HCT116 (cell line): ENCODE measurements at regions not wholly inside any gene's neighbourhood (a gene's known extent, or its start where the extent isn't known, plus 50 kb on each side); places are given as distances from the start of the nearest gene placed in this dataset.

Experiments used
- ATAC-seq: fragments of 200-7000 bp; cut with Tn5 transposase; 2 replicates; pipeline ENCODE4 v1.9.1; 2020; ENCODE audit warnings: mild to moderate bottlenecking, moderate library complexity
- BruUV-seq: library from RNA; stranded (reverse); fragments of 400-500 nt; replicated peaks from 2 replicates; lab custom pipeline; 2021; lab: Mats Ljungman, UMichigan
- CTCF ChIA-PET: fragments of 300-600 bp; sonication (Branson Sonifier 250); formaldehyde crosslinking; loops from one replicate; lab custom pipeline; 2021; ENCODE audit warnings: antibody characterized with exemption; lab: Charles Lee
- POLR2A ChIA-PET: fragments of 300-600, 350-600 bp; sonication (Branson Sonifier 250); formaldehyde crosslinking; loops from one replicate; lab custom pipeline; 2021; ENCODE audit warnings: antibody characterized with exemption; lab: Charles Lee
- RAD21 ChIA-PET, 2 experiments: fragments of 300-600 bp; sonication (Branson Sonifier 250); formaldehyde crosslinking; loops; one replicate each; lab custom pipeline; 2023; ENCODE audit warnings: low total read pairs in 2 of 2; ENCODE audit not compliant: uncharacterized antibody in 2 of 2, unreplicated experiment in 2 of 2, low non-redundant PET in 1 of 2; lab: Charles Lee
- DNase-seq: peaks from one replicate; pipeline ENCODE4 v3.0.0-alpha.2; 2010; ENCODE audit warnings: low read depth, low spot score
- H2AFZ ChIP-seq: fragments of 200-600 bp; shearing (Covaris generic), sonication (generic); 2 replicates; pipeline ENCODE4 v1.6.1; 2017; ENCODE audit warnings: low read depth, mixed run types, mixed read lengths, antibody characterized with exemption, low read length; ENCODE audit not compliant: poor library complexity, severe bottlenecking
- H3K27ac ChIP-seq: 2 replicates; pipeline ENCODE4 v1.5.1; 2012; ENCODE audit warnings: low read depth, low read length
- H3K27me3 ChIP-seq: fragments of 200-600 bp; sonication (generic); 2 replicates; pipeline ENCODE4 v1.6.1; 2016; ENCODE audit warnings: mixed run types, low read length, mixed read lengths; ENCODE audit not compliant: insufficient read depth
- H3K36me3 ChIP-seq, 2 experiments: fragments of 200-500 bp in 1 of 2; fragments of 200-600 bp in 1 of 2; sonication (Bioruptor generic) in 1 of 2; sonication (generic) in 1 of 2; 2 replicates each; pipeline versions ENCODE4 v1.5.1 to v1.6.1; 2014 to 2016; ENCODE audit warnings: low read length in 2 of 2, inconsistent platforms in 1 of 2, mixed read lengths in 1 of 2, mixed run types in 1 of 2; ENCODE audit not compliant: insufficient read depth in 2 of 2, control insufficient read depth in 1 of 2
- H3K4me1 ChIP-seq, 2 experiments: fragments of 200-600 bp in 1 of 2; sonication (generic) in 1 of 2; 2 replicates each; pipeline versions ENCODE4 v1.5.1 to v1.6.1; 2012 to 2017; ENCODE audit warnings: low read length in 2 of 2, inconsistent platforms in 1 of 2, mild to moderate bottlenecking in 1 of 2, mixed read lengths in 1 of 2, mixed run types in 1 of 2, moderate library complexity in 1 of 2; ENCODE audit not compliant: insufficient read depth in 2 of 2, control insufficient read depth in 1 of 2
- H3K4me2 ChIP-seq: fragments of 200-600 bp; sonication (generic); 2 replicates; pipeline ENCODE4 v1.6.1; 2017; ENCODE audit warnings: mixed run types, low read length, mixed read lengths
- H3K4me3 ChIP-seq, 2 experiments: fragments of 200-600 bp in 1 of 2; sonication (generic) in 1 of 2; replicated peaks in 1 of 2; 2 replicates each; pipeline ENCODE4 v1.5.1; 2011 to 2016; ENCODE audit warnings: low read length in 2 of 2, control low read depth in 1 of 2, low read depth in 1 of 2, mild to moderate bottlenecking in 1 of 2, mixed read lengths in 1 of 2, mixed run types in 1 of 2
- H3K79me2 ChIP-seq: fragments of 200-600 bp; sonication (generic); 2 replicates; pipeline ENCODE4 v1.6.1; 2017; ENCODE audit warnings: mild to moderate bottlenecking, mixed run types, low read length, moderate library complexity, mixed read lengths; ENCODE audit not compliant: insufficient read depth
- H3K9ac ChIP-seq: fragments of 200-600 bp; sonication (generic); 2 replicates; pipeline ENCODE4 v1.6.1; 2016; ENCODE audit warnings: low read length, mixed read lengths
- H3K9me2 ChIP-seq: fragments of 200-600 bp; sonication (generic), shearing (Covaris generic); 2 replicates; pipeline ENCODE4 v1.6.1; 2017; ENCODE audit warnings: mixed run types, mild to moderate bottlenecking, moderate library complexity; ENCODE audit not compliant: insufficient read depth
- H3K9me3 ChIP-seq, 2 experiments: fragments of 200-500 bp in 1 of 2; fragments of 200-600 bp in 1 of 2; sonication (Bioruptor generic) in 1 of 2; sonication (generic) in 1 of 2; 2 replicates each; pipeline ENCODE4 v1.6.1; 2014 to 2017; ENCODE audit warnings: low read length in 2 of 2, mixed read lengths in 2 of 2, inconsistent platforms in 1 of 2, low read depth in 1 of 2, mild to moderate bottlenecking in 1 of 2, mixed run types in 1 of 2, moderate library complexity in 1 of 2; ENCODE audit not compliant: control insufficient read depth in 1 of 2, insufficient read depth in 1 of 2
- H4K20me1 ChIP-seq: fragments of 200-600 bp; sonication (generic), shearing (Covaris generic); 2 replicates; pipeline ENCODE4 v1.6.1; 2017; ENCODE audit warnings: mixed run types, mild to moderate bottlenecking, moderate library complexity; ENCODE audit not compliant: insufficient read depth
- CBX3 ChIP-seq: IDR thresholded peaks from 2 replicates; pipeline ENCODE4 v1.6.1; 2012; ENCODE audit warnings: low read depth
- EZH2 ChIP-seq: fragments of 200-600 bp; sonication (generic); IDR thresholded peaks from 2 replicates; pipeline ENCODE4 v1.6.1; 2017; ENCODE audit warnings: antibody characterized with exemption, mixed run types
- FOSL1 ChIP-seq: IDR thresholded peaks from 2 replicates; pipeline ENCODE4 v1.6.1; 2012; ENCODE audit warnings: low read depth
- POLR2A ChIP-seq: IDR thresholded peaks from 2 replicates; pipeline ENCODE4 v1.7.0; 2011; ENCODE audit warnings: borderline replicate concordance; ENCODE audit not compliant: insufficient read depth, insufficient read length; ENCODE audit errors: extremely low read depth
- SIN3A ChIP-seq: IDR thresholded peaks from 2 replicates; pipeline ENCODE4 v1.6.1; 2012; ENCODE audit warnings: low read depth
- SRF ChIP-seq: IDR thresholded peaks from 2 replicates; pipeline ENCODE4 v1.6.1; 2012; ENCODE audit warnings: low read depth
- TCF7L2 ChIP-seq: IDR thresholded peaks from 2 replicates; pipeline ENCODE4 v1.7.0; 2011; ENCODE audit warnings: borderline replicate concordance, inconsistent platforms; ENCODE audit not compliant: insufficient read depth, insufficient read length; ENCODE audit errors: extremely low read depth
- ZFX ChIP-seq: fragments of 450-650 bp; IDR thresholded peaks from 2 replicates; pipeline ENCODE4 v1.6.1; 2017
- ZNF274 ChIP-seq: fragments of 200-500 bp; sonication (Bioruptor generic); IDR thresholded peaks from 2 replicates; pipeline ENCODE4 v1.6.1; 2014; ENCODE audit warnings: mild to moderate bottlenecking, low read depth, low read length, inconsistent platforms
- intact Hi-C: fragments of 100-400 bp; cut with micrococcal nuclease; formaldehyde crosslinking; loops from 2 replicates; pipeline ENCODE4 v1.10.0; 2022
- TF ChIP-seq, protein P1 (sequence below): IDR thresholded peaks from 2 replicates; pipeline ENCODE4 v1.6.1; 2012
- TF ChIP-seq, protein P2 (sequence below): IDR thresholded peaks from 2 replicates; pipeline ENCODE4 v1.6.1; 2012; ENCODE audit warnings: low read depth
- TF ChIP-seq, protein P3 (sequence below): IDR thresholded peaks from 2 replicates; pipeline ENCODE4 v1.6.1; 2011; ENCODE audit warnings: mild to moderate bottlenecking, low read length, moderate library complexity; ENCODE audit not compliant: insufficient replicate concordance; ENCODE audit errors: extremely low read depth

DNA sequence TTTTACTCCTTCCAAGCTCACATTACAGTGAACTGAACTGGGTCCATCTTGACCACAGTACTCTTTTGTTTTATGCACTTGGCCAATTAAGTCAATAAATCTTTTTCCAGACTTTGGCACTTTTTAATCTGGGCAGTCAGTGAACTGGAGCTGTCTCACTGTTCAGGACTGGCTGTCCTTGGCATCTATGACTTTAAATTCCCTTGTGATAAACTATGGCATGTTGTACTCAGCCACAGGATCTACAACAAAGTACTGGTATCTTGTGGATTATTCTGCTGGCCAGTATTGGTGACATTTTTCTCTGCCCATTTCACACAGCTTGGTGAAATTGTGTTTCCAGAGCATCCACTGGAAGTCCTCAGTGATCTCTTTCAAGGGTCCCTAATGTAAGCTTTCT is 1144.8 kb upstream of the SEMA6A start (continued):
- TF ChIP-seq ZNF274 (no peak), ZFX (no peak), SRF (no peak), FOSL1 (no peak)
- TF ChIP-seq, protein P1, sequence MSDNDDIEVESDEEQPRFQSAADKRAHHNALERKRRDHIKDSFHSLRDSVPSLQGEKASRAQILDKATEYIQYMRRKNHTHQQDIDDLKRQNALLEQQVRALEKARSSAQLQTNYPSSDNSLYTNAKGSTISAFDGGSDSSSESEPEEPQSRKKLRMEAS: no peak
- TF ChIP-seq, protein P2, sequence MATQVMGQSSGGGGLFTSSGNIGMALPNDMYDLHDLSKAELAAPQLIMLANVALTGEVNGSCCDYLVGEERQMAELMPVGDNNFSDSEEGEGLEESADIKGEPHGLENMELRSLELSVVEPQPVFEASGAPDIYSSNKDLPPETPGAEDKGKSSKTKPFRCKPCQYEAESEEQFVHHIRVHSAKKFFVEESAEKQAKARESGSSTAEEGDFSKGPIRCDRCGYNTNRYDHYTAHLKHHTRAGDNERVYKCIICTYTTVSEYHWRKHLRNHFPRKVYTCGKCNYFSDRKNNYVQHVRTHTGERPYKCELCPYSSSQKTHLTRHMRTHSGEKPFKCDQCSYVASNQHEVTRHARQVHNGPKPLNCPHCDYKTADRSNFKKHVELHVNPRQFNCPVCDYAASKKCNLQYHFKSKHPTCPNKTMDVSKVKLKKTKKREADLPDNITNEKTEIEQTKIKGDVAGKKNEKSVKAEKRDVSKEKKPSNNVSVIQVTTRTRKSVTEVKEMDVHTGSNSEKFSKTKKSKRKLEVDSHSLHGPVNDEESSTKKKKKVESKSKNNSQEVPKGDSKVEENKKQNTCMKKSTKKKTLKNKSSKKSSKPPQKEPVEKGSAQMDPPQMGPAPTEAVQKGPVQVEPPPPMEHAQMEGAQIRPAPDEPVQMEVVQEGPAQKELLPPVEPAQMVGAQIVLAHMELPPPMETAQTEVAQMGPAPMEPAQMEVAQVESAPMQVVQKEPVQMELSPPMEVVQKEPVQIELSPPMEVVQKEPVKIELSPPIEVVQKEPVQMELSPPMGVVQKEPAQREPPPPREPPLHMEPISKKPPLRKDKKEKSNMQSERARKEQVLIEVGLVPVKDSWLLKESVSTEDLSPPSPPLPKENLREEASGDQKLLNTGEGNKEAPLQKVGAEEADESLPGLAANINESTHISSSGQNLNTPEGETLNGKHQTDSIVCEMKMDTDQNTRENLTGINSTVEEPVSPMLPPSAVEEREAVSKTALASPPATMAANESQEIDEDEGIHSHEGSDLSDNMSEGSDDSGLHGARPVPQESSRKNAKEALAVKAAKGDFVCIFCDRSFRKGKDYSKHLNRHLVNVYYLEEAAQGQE: no peak
- TF ChIP-seq, protein P3, sequence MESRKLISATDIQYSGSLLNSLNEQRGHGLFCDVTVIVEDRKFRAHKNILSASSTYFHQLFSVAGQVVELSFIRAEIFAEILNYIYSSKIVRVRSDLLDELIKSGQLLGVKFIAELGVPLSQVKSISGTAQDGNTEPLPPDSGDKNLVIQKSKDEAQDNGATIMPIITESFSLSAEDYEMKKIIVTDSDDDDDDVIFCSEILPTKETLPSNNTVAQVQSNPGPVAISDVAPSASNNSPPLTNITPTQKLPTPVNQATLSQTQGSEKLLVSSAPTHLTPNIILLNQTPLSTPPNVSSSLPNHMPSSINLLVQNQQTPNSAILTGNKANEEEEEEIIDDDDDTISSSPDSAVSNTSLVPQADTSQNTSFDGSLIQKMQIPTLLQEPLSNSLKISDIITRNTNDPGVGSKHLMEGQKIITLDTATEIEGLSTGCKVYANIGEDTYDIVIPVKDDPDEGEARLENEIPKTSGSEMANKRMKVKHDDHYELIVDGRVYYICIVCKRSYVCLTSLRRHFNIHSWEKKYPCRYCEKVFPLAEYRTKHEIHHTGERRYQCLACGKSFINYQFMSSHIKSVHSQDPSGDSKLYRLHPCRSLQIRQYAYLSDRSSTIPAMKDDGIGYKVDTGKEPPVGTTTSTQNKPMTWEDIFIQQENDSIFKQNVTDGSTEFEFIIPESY: no peak
- TF ChIP-seq, all 23 proteins: peak for 0

DNA sequence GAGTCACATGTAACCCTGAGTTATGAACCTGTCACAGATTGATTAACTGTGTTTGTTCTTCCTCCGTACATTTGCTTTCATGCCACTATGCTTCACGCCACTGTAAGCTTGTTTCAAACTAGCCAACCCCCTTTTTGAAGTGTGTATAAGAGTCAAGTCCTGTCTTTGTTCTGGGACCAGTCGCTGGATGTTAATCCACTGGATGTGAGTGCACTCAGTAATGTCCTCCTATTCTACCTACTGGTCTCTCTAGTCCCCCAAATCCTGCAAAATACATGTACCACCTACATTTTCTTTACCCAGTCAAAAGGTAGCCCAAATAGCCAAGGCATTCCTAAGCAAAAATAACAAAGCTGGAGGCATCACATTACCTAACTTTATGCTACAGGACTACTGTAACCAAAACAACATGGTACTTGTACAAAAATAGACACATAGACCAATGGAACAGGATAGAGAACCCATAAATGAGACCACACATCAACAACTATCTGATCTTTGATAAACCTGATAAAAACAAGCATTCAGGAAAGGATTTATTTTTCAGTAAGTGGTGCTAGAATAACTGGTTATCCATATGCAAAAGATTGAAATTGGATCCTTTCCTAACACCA is 1139.1 kb upstream of the SEMA6A start:
- ChIA-PET CTCF (no interaction called here), POLR2A (no interaction called here), RAD21 (no interaction called here)
- no TSS peak for BruUV-seq
- Histone ChIP-seq H3K4me1 (no peaks in the 10 kb centered on the region), H3K4me2 (no peak overlapping the region), H4K20me1 (no peaks in the 10 kb centered on the region), H3K36me3 (no peaks in the 10 kb centered on the region), H3K9ac (no peak overlapping the region), H3K9me3 (peaks cover 0 to 20% of the 10 kb centered on the region in 2 experiments; a peak in 2 of 4 replicates), H3K9me2 (no peaks in the 10 kb centered on the region), H3K27ac (no peak overlapping the region), H2AFZ (no peak overlapping the region), H3K4me3 (no peak overlapping the region), H3K27me3 (no peaks in the 10 kb centered on the region), H3K79me2 (no peaks in the 10 kb centered on the region)
- TF ChIP-seq EZH2: no peak
- TF ChIP-seq, protein P1: no peak
- TF ChIP-seq SIN3A: peak; percentile 23; the same call in 1 of the 2 replicates
- TF ChIP-seq POLR2A: no peak
- peak; percentile 10 for TF ChIP-seq TCF7L2
- TF ChIP-seq CBX3: peak; percentile 100
- intact Hi-C loops: no loop called here
- DNase-seq (peak; percentile 24), ATAC-seq (no peak)
